Spleen (tissue), 7 donors: ENCODE measurements at regions not wholly inside any gene's neighbourhood (a gene's known extent, or its start where the extent isn't known, plus 50 kb on each side); places are given as distances from the start of the nearest gene placed in this dataset.

Experiments used
- POLR2A ChIP-seq, 3 donors: fragments of 450-650 bp; IDR thresholded peaks; one replicate each; pipeline ENCODE4 v1.5.1; 2017; ENCODE audit warnings: antibody characterized with exemption in 3 of 3, mild to moderate bottlenecking in 1 of 3
- POLR2AphosphoS5 ChIP-seq, 3 donors: sonication (generic); formaldehyde crosslinking; IDR thresholded peaks; one replicate each; pipeline ENCODE4 v1.5.1; 2017; ENCODE audit warnings: antibody characterized with exemption in 3 of 3
- TF ChIP-seq, protein P1 (sequence below), 11 experiments: fragments of 200-600 bp in 7 of 11; fragments of 450-650 bp in 4 of 11; sonication (generic) in 4 of 11; IDR thresholded peaks in 8 of 11; conservative IDR thresholded peaks in 3 of 11; 1 replicate in 7 of 11; 2 replicates in 4 of 11; pipeline versions ENCODE4 v1.4.0 to v1.8.0; 2016 to 2021; ENCODE audit warnings: antibody characterized with exemption in 11 of 11, inconsistent platforms in 4 of 11, mild to moderate bottlenecking in 1 of 11
- donor health status: DM: no; HTN: no; CAD: no; lungs with moderate emphysema.
- donor health status: DM: no; HTN: no; CAD: no.
- donor health status: DM: no; HTN: no; CAD: no.

DNA sequence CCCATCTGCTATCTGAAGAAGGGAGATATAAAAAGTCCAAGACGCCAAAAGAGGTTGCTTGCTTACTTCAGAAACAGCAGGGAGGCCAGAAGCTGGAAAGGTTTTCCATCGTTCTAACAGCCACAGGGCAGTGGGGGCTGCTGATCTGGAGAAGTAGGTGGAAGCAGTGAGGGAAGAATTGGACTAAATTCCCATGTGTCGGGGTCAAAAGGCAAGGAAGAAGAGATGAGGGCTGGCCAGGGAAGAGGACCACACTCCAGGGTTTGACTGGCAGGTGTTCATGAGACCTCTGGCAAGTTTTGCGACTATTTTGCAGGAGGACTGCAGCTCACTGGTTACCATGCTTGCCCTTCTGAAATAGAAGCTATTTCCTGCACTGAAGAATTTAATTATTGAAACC is 91.0 kb downstream of the SCG2 start:
- TF ChIP-seq POLR2A (IDR thresholded peaks at IDR 0.05) (no peak), POLR2AphosphoS5 (IDR thresholded peaks at IDR 0.05) (no peak)
- TF ChIP-seq, protein P1, sequence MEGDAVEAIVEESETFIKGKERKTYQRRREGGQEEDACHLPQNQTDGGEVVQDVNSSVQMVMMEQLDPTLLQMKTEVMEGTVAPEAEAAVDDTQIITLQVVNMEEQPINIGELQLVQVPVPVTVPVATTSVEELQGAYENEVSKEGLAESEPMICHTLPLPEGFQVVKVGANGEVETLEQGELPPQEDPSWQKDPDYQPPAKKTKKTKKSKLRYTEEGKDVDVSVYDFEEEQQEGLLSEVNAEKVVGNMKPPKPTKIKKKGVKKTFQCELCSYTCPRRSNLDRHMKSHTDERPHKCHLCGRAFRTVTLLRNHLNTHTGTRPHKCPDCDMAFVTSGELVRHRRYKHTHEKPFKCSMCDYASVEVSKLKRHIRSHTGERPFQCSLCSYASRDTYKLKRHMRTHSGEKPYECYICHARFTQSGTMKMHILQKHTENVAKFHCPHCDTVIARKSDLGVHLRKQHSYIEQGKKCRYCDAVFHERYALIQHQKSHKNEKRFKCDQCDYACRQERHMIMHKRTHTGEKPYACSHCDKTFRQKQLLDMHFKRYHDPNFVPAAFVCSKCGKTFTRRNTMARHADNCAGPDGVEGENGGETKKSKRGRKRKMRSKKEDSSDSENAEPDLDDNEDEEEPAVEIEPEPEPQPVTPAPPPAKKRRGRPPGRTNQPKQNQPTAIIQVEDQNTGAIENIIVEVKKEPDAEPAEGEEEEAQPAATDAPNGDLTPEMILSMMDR (IDR thresholded peaks at IDR 0.05 in 8 of 11, conservative IDR thresholded peaks at IDR 0.05 in 3 of 11): no peak
